Prostate gland (tissue), 2 donors: ENCODE measurements at regions not wholly inside any gene's neighbourhood (a gene's known extent, or its start where the extent isn't known, plus 50 kb on each side); places are given as distances from the start of the nearest gene placed in this dataset.

ENCODE experiments used
- CTCF ChIP-seq, 4 experiments: fragments of 200-600 bp in 2 of 4; fragments of 450-650 bp in 2 of 4; sonication (generic) in 2 of 4; IDR thresholded peaks; 1 replicate in 3 of 4; 2 replicates in 1 of 4; pipeline ENCODE4 v1.5.1; 2016 to 2019; ENCODE audit warnings: antibody characterized with exemption in 4 of 4, mild to moderate bottlenecking in 2 of 4, moderate library complexity in 2 of 4
- POLR2A ChIP-seq: fragments of 450-650 bp; IDR thresholded peaks from one replicate; pipeline ENCODE4 v1.6.1; 2016; ENCODE audit warnings: antibody characterized with exemption, mild to moderate bottlenecking

- TF ChIP-seq POLR2A: no peak
- TF ChIP-seq CTCF (IDR thresholded peaks at IDR 0.05): no peak
Observed at GRCh38 chr14:55740649-55740989, 160.6 kb downstream of the KTN1 start.
